ENCODE measurements at regions not wholly inside any gene's neighbourhood (a gene's known extent, or its start where the extent isn't known, plus 50 kb on each side); places are given as distances from the start of the nearest gene placed in this dataset.
A peak's percentile ranks its signal among the peaks of the same experiment; 100 is the strongest.

- DNase-seq (ENCODE audit: low spot score), result no peak
Measured at GRCh38 chr14:36083317-36083716, 93.2 kb downstream of the PTCSC3 start.

GRCh38 chr14:36078080-36078479, 98.4 kb downstream of the PTCSC3 start:
- DNase-seq (ENCODE audit: low spot score), result no peak

DNA sequence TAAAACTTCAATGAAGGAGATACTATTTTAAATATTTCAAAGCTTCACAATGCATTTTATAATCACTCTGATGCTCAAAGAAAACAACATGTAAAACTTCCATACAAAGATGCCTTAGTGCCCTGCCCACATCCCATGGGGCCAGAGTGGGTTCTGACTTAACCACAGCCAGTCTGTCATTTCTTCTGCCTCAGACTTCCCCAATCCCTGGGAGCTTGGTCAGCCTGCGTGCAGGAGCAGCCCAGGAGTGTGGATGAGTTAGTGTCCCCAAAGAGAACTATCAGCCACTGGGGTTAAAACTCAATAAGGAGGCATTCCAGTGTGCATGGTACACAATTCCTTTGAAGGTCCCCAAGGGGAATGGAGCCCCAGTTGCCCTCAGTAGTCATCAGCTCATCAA, 100.3 kb downstream of the PTCSC3 start:
- no peak for DNase-seq (ENCODE audit: low spot score)

- DNase-seq (ENCODE audit: low spot score), result no peak
Measured at GRCh38 chr14:36075203-36075602, 101.3 kb downstream of the PTCSC3 start.

GRCh38 chr14:36070720-36071043, 105.8 kb downstream of the PTCSC3 start:
- DNase-seq (ENCODE audit: low spot score), result no peak

DNA sequence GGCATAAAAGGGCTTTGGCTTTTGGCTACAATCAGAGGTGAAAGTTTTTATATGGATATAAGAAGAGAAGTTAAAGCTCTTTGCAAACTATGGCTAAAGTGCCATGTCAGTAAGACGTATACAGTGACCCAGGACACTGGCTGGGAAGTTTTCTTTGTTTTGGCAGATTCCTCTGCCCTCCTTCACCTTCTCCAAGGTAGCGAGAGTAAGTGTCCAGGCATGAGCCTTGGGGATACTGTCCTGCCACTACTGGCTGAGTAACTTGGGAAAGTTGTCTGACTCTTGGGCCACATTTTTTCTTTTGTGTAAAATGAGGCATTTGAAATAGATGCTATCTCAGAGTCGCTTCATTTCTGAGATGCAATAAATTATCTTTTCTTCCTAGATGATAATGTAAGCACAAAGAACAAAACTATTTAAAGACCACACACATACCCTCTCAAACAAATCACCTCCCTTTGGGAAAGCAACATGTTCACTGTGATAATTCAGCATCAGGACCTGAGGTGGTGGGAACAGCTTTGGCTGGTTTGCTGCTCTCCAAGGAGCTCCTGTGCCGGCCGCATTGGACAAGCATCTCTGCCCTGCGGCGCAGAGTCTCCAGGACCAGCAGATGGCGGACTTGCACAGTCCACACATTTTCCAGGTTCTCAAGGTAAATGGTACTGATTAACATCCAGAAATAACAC, 106.3 kb downstream of the PTCSC3 start:
- peak; percentile 71 for DNase-seq (ENCODE audit: low spot score)

DNA sequence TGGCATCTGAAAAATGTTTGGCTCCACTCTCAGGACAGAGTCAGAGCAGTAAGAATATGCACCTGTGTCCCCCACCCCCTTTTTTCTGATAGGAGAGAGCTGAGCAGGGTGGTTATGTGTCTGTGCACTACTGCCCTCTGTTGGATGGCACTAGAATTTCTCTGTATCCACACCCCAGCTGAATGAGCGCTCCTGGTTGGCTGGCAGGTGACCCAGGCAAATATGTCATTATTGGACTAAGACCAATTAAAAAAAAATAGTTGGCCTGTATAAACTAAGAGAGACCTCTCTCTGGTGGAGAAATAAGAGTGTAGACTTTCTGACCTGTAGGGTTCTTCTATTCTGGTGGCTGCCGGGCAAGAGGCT, 107.0 kb downstream of the PTCSC3 start:
- DNase-seq (ENCODE audit: low spot score), result peak; percentile 43

- DNase-seq (ENCODE audit: low spot score), result peak; percentile 15
Measured at GRCh38 chr14:36068777-36069534, 107.6 kb downstream of the PTCSC3 start.

- no peak for DNase-seq (ENCODE audit: low spot score)
Measured at GRCh38 chr14:36067428-36068187, 108.9 kb downstream of the PTCSC3 start.

DNA sequence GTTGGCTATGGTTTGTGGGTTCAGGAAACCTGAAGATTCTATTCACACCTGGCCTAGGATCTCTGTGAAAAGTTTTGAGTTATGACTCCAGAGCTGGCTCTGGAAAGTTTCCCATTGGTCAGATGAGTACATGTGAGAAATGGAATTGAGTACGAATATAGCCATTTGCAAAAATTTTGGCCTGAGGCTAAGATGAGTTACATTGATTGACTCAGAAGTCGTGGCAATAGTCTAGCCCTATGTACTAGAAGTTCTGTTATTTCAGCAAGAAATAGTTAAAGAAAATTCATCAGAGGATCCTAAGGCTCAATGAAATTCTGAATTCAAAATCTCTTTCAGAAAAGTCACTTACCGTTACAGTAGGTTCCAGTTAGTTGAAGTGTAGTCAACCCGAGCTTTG, 109.9 kb downstream of the PTCSC3 start:
- no peak for DNase-seq (ENCODE audit: low spot score)

GRCh38 chr14:36065831-36066230, 110.7 kb downstream of the PTCSC3 start:
- no peak for DNase-seq (ENCODE audit: low spot score)

- no peak for DNase-seq (ENCODE audit: low spot score)
Measured at GRCh38 chr14:36059531-36059930, 117.0 kb downstream of the PTCSC3 start.

GRCh38 chr14:36057452-36058116, 118.9 kb downstream of the PTCSC3 start:
- DNase-seq (ENCODE audit: low spot score), result no peak

DNA sequence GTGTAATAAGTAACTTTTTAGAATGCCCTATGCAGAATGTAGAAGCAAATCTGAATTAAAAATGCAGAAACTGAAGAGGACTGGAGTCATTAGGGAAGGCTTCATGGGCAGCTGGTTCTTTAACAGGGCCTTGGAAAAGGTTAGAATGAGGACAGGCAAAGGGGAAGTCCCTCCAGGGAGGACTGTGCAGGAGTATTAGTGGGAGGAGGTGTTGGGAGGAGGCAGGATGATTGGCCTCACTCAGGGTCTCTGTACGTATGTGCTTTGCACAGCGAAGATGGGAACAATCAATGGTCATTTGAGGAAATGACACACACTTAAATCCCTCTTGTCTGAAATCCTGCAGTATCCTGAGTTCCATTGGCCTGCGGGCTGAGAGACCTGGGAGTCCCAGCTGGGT, 119.7 kb downstream of the PTCSC3 start:
- DNase-seq (ENCODE audit: low spot score), result no peak

GRCh38 chr14:36055681-36056225, 120.8 kb downstream of the PTCSC3 start:
- DNase-seq (ENCODE audit: low spot score), result no peak

DNA sequence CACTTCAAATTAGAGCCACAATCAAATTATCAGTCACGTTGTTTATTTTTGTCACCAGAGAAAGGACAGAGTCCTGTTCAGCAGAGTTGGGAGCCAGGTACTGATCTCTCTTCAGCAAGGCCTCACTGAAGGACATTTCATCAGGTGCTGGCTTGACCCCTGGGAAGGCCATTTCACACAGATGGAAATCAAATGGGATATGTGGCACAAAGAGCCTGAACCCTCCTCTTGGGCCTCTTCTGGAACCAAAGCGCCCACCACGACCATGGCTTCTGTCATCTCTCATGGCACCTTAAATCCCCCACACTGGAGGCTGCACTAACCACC, 121.5 kb downstream of the PTCSC3 start:
- no peak for DNase-seq (ENCODE audit: low spot score)

- no peak for DNase-seq (ENCODE audit: low spot score)
Measured at GRCh38 chr14:36054353-36055051, 122.0 kb downstream of the PTCSC3 start.

GRCh38 chr14:36052681-36053080, 123.8 kb downstream of the PTCSC3 start:
- no peak for DNase-seq (ENCODE audit: low spot score)

- no peak for DNase-seq (ENCODE audit: low spot score)
Measured at GRCh38 chr14:36052063-36052462, 124.5 kb downstream of the PTCSC3 start.

GRCh38 chr14:36048667-36049066, 127.9 kb downstream of the PTCSC3 start:
- no peak for DNase-seq (ENCODE audit: low spot score)

DNA sequence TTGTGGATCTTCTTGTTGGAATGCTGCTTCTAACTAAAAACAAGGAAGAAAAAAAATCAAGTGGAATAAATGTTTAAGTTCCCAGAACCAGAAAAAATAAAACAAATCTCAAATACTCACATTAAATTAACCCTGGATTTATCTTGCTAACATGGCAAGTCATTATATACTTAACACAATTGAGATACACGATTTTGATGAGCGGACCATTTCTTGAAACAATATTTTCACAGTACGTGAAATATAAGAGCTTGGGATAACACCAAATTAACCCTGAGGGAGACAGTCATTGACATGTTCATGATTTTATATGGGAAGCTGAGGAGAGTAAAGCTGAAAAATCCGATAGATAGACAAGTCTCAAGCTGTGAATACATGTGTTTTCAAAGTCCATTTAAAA, 128.6 kb downstream of the PTCSC3 start:
- DNase-seq (ENCODE audit: low spot score), result no peak

DNA sequence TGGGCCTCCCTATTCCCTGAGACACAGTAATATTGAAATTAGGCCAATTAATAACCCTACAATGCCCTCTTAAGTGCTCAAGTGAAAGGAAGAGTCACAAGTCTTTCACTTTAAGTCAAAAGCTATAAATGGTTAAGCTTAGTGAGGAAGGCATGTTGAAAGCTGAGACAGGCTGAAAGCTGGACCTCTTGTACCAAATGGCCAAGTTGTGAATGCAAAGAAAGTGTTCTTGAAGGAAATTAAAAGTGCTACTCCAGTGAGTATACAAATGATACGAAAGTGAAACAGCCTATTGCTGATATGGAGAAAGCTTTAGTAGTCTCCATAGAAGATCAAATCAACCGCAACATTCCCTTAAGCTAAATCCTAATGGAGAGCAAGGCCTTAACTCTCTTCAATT, 140.8 kb downstream of the PTCSC3 start:
- DNase-seq (ENCODE audit: low spot score), result no peak
